H1 (cell line): ENCODE measurements at regions not wholly inside any gene's neighbourhood (a gene's known extent, or its start where the extent isn't known, plus 50 kb on each side); places are given as distances from the start of the nearest gene placed in this dataset.

Experiments
- CTCF ChIA-PET: fragments of 300-600 bp; sonication (Branson Sonifier 250); formaldehyde crosslinking; loops from one replicate; lab custom pipeline; 2021; ENCODE audit not compliant: partially characterized antibody; lab: Charles Lee
- POLR2A ChIA-PET: fragments of 300-600 bp; sonication (Branson Sonifier 250); formaldehyde crosslinking; loops from one replicate; lab custom pipeline; 2021; ENCODE audit warnings: inconsistent platforms; ENCODE audit not compliant: partially characterized antibody; lab: Charles Lee
- DNase-seq, 2 experiments: peaks; one replicate each; pipeline versions ENCODE4 v3.0.0 to v3.0.0-alpha.2; 2010 to 2022; ENCODE audit warnings: low spot score in 2 of 2, low read depth in 1 of 2, mixed read lengths in 1 of 2
- FAIRE-seq: peaks from 2 replicates; lab custom pipeline; 2011; peaks lifted over from hg19 to GRCh38; lab: Jason Lieb, UNC
- H2AFZ ChIP-seq: 2 replicates; pipeline ENCODE4 v1.8.1; 2012; ENCODE audit warnings: low read length, inconsistent platforms
- H2AK5ac ChIP-seq: 2 replicates; pipeline ENCODE4 v1.6.1; 2013; ENCODE audit warnings: low read depth, low read length
- H2BK120ac ChIP-seq: replicated peaks from 2 replicates; pipeline ENCODE3; 2013; ENCODE audit warnings: low read depth, low read length, inconsistent platforms
- H2BK12ac ChIP-seq: 2 replicates; pipeline ENCODE4 v1.6.1; 2013; ENCODE audit warnings: low read depth, low read length
- H2BK15ac ChIP-seq: 2 replicates; pipeline ENCODE4 v1.6.1; 2013; ENCODE audit warnings: low read length
- H2BK20ac ChIP-seq: 2 replicates; pipeline ENCODE4 v1.6.1; 2013; ENCODE audit warnings: low read length
- H2BK5ac ChIP-seq: 2 replicates; pipeline ENCODE4 v1.6.1; 2013; ENCODE audit warnings: low read depth, low read length
- H3K14ac ChIP-seq: 2 replicates; pipeline ENCODE4 v1.6.1; 2013; ENCODE audit warnings: inconsistent platforms; ENCODE audit not compliant: insufficient read length
- H3K18ac ChIP-seq: 2 replicates; pipeline ENCODE4 v1.6.1; 2013; ENCODE audit warnings: low read length; ENCODE audit errors: extremely low read depth
- H3K23ac ChIP-seq: 2 replicates; pipeline ENCODE4 v1.6.1; 2013; ENCODE audit warnings: inconsistent platforms; ENCODE audit not compliant: insufficient read length
- H3K23me2 ChIP-seq: 2 replicates; pipeline ENCODE4 v1.6.1; 2013; ENCODE audit warnings: low read depth, low read length
- H3K27ac ChIP-seq: 2 replicates; pipeline ENCODE4 v1.6.1; 2011; ENCODE audit warnings: low read depth, low read length, inconsistent platforms
- H3K27me3 ChIP-seq, 4 experiments: replicated peaks in 1 of 4; 1 replicate in 1 of 4; 2 replicates in 3 of 4; pipeline versions ENCODE4 v1.6.1 to v1.8.1; 2011 to 2013; ENCODE audit warnings: low read length in 3 of 4, mild to moderate bottlenecking in 3 of 4, inconsistent platforms in 2 of 4, mixed read lengths in 2 of 4, moderate library complexity in 1 of 4; ENCODE audit not compliant: control insufficient read depth in 3 of 4, insufficient read depth in 3 of 4; ENCODE audit errors: extremely low read depth in 1 of 4
- H3K36me3 ChIP-seq, 4 experiments: 2 replicates each; pipeline versions ENCODE4 v1.6.1 to v1.8.1; 2011 to 2013; ENCODE audit warnings: mild to moderate bottlenecking in 4 of 4, low read length in 3 of 4, moderate library complexity in 2 of 4, control low read depth in 1 of 4, inconsistent platforms in 1 of 4; ENCODE audit not compliant: insufficient read depth in 4 of 4, control insufficient read depth in 2 of 4
- H3K4ac ChIP-seq: replicated peaks from 2 replicates; pipeline ENCODE3; 2013; ENCODE audit warnings: low read length, low read depth, mixed read lengths, inconsistent platforms; ENCODE audit not compliant: insufficient read length
- H3K4me1 ChIP-seq, 4 experiments: replicated peaks in 1 of 4; 1 replicate in 1 of 4; 2 replicates in 3 of 4; pipeline versions ENCODE4 v1.6.1 to v1.8.1; 2011 to 2013; ENCODE audit warnings: low read length in 3 of 4, inconsistent platforms in 2 of 4, mixed read lengths in 1 of 4; ENCODE audit not compliant: insufficient read depth in 4 of 4, control insufficient read depth in 3 of 4
- H3K4me2 ChIP-seq, 2 experiments: 2 replicates each; pipeline versions ENCODE4 v1.6.1 to v1.8.1; 2011 to 2013; ENCODE audit warnings: low read depth in 2 of 2, low read length in 2 of 2, control low read depth in 1 of 2, inconsistent platforms in 1 of 2, mild to moderate bottlenecking in 1 of 2; ENCODE audit not compliant: insufficient read depth in 1 of 2
- H3K4me3 ChIP-seq, 4 experiments: fragments of 200-600, 300-600 bp in 1 of 4; sonication (generic), shearing (Covaris generic), sonication (Bioruptor Twin) in 1 of 4; 2 replicates each; pipeline versions ENCODE4 v1.5.1 to v1.8.1; 2011 to 2016; ENCODE audit warnings: low read length in 4 of 4, low read depth in 3 of 4, control low read depth in 2 of 4, inconsistent platforms in 2 of 4, mild to moderate bottlenecking in 2 of 4, mixed read lengths in 1 of 4, moderate library complexity in 1 of 4; ENCODE audit not compliant: insufficient read depth in 2 of 4; ENCODE audit errors: extremely low read depth in 1 of 4
- H3K56ac ChIP-seq: replicated peaks from 2 replicates; pipeline ENCODE3; 2013; ENCODE audit warnings: low read depth, mild to moderate bottlenecking, mixed read lengths, low read length, inconsistent platforms; ENCODE audit not compliant: insufficient read length
- H3K79me1 ChIP-seq: 2 replicates; pipeline ENCODE4 v1.6.1; 2013; ENCODE audit warnings: low read depth, low read length, control low read depth
- H3K79me2 ChIP-seq, 2 experiments: 2 replicates each; pipeline versions ENCODE4 v1.6.1 to v1.8.1; 2012 to 2013; ENCODE audit warnings: low read length in 2 of 2, mild to moderate bottlenecking in 2 of 2, inconsistent platforms in 1 of 2; ENCODE audit not compliant: insufficient read depth in 2 of 2, control insufficient read depth in 1 of 2
- H3K9ac ChIP-seq, 4 experiments: replicated peaks in 1 of 4; 1 replicate in 1 of 4; 2 replicates in 3 of 4; pipeline versions ENCODE4 v1.6.1 to v1.8.1; 2011 to 2013; ENCODE audit warnings: low read depth in 3 of 4, low read length in 3 of 4, control low read depth in 2 of 4, mild to moderate bottlenecking in 2 of 4, moderate library complexity in 2 of 4, inconsistent platforms in 1 of 4; ENCODE audit errors: extremely low read depth in 1 of 4
- H3K9me3 ChIP-seq, 2 experiments: 2 replicates each; pipeline versions ENCODE4 v1.6.1 to v1.8.1; 2012 to 2013; ENCODE audit warnings: mild to moderate bottlenecking in 2 of 2, moderate library complexity in 2 of 2, control low read depth in 1 of 2, inconsistent platforms in 1 of 2, low read depth in 1 of 2, low read length in 1 of 2, mixed read lengths in 1 of 2; ENCODE audit not compliant: insufficient read depth in 2 of 2
- H4K20me1 ChIP-seq, 2 experiments: replicated peaks in 1 of 2; 2 replicates each; pipeline versions ENCODE3 to v1.8.1; 2011 to 2013; ENCODE audit warnings: inconsistent platforms in 2 of 2, low read length in 2 of 2, mild to moderate bottlenecking in 1 of 2; ENCODE audit not compliant: insufficient read depth in 2 of 2, control insufficient read depth in 1 of 2
- H4K5ac ChIP-seq: 2 replicates; pipeline ENCODE4 v1.6.1; 2013; ENCODE audit warnings: low read length, low read depth, mixed read lengths, inconsistent platforms; ENCODE audit not compliant: insufficient read length
- H4K8ac ChIP-seq: 2 replicates; pipeline ENCODE4 v1.8.0; 2013; ENCODE audit warnings: mild to moderate bottlenecking, moderate library complexity, low read length, inconsistent platforms; ENCODE audit not compliant: insufficient read depth; ENCODE audit errors: extremely low read depth
- H4K91ac ChIP-seq: replicated peaks from 2 replicates; pipeline ENCODE3; 2013; ENCODE audit warnings: low read length, mixed read lengths, inconsistent platforms; ENCODE audit not compliant: insufficient read length
- CEBPB ChIP-seq: IDR thresholded peaks from 2 replicates; pipeline ENCODE4 v1.6.1; 2012; ENCODE audit warnings: low read depth, low read length
- CTCF ChIP-seq, 3 experiments: IDR thresholded peaks; 1 replicate in 2 of 3; 2 replicates in 1 of 3; pipeline versions ENCODE4 v1.5.1 to v1.6.1; 2011; ENCODE audit warnings: low read length in 3 of 3, mild to moderate bottlenecking in 3 of 3, inconsistent platforms in 2 of 3, low read depth in 1 of 3, moderate library complexity in 1 of 3; ENCODE audit not compliant: insufficient read depth in 1 of 3; ENCODE audit errors: control extremely low read depth in 1 of 3
- EGR1 ChIP-seq: IDR thresholded peaks from 2 replicates; pipeline ENCODE4 v1.6.1; 2011; ENCODE audit warnings: low read depth, low read length, borderline replicate concordance
- POU5F1 ChIP-seq: IDR thresholded peaks from 2 replicates; pipeline ENCODE4 v1.6.1; 2011; ENCODE audit warnings: low read depth, mild to moderate bottlenecking, low read length, moderate library complexity
- RXRA ChIP-seq: IDR thresholded peaks from 2 replicates; pipeline ENCODE4 v1.6.1; 2011; ENCODE audit warnings: low read depth, mild to moderate bottlenecking, low read length, moderate library complexity; ENCODE audit not compliant: insufficient read depth
- TAF7 ChIP-seq: optimal IDR thresholded peaks from 2 replicates; pipeline ENCODE3; 2011; ENCODE audit warnings: low read depth, mild to moderate bottlenecking, inconsistent platforms, low read length, moderate library complexity, borderline replicate concordance
- TCF12 ChIP-seq: IDR thresholded peaks from 2 replicates; pipeline ENCODE4 v1.6.1; 2011; ENCODE audit warnings: low read depth, mild to moderate bottlenecking, low read length
- YY1 ChIP-seq: IDR thresholded peaks from 2 replicates; pipeline ENCODE4 v1.6.1; 2011; ENCODE audit warnings: low read depth, mild to moderate bottlenecking, low read length
- WGBS, 2 experiments: shearing (Covaris generic) in 1 of 2; methylation state at CpG; one replicate each; pipeline versions ENCODE4 v1.1.6 to v1.1.7; 2013 to 2015; ENCODE audit warnings: low lambda C conversion rate in 2 of 2, mixed read lengths in 2 of 2, inconsistent platforms in 1 of 2, low coverage in 1 of 2, missing lambda C conversion rate in 1 of 2; ENCODE audit not compliant: insufficient replicate concordance in 2 of 2, insufficient coverage in 1 of 2, insufficient read length in 1 of 2; ENCODE audit errors: extremely low coverage in 1 of 2, missing lambda C conversion rate in 1 of 2; 5-methylcytosine and 5-hydroxymethylcytosine counted together

- no peaks in the 10 kb centered on the region for H3K4me1 ChIP-seq
- H3K36me3 ChIP-seq = no peaks in the 10 kb centered on the region
- 0 out of 4 replicates have a peak, but pooled peaks cover 0 to 3% of the 10 kb centered on the region in 2 experiments for H3K9me3 ChIP-seq
- no peaks in the 10 kb centered on the region for H3K23me2 ChIP-seq
- no peak overlapping the region for H2BK15ac ChIP-seq
- no peak overlapping the region for H2BK12ac ChIP-seq
- FAIRE-seq = no peak
- TF ChIP-seq RXRA (no peak), CTCF (IDR thresholded peaks at IDR 0.05; ENCODE audit: control extremely low read depth in 1 of 3, insufficient read depth in 1 of 3, low read depth in 1 of 3, low read length in 3 of 3) (no peak), EGR1 (no peak), YY1 (no peak), TAF7 (no peak), TCF12 (no peak), CEBPB (no peak), POU5F1 (no peak)
- TF ChIP-seq, all 59 proteins: peak for 0
- Histone ChIP-seq H2BK120ac (no peak overlapping the region), H3K56ac (no peak overlapping the region), H3K27ac (no peak overlapping the region), H2AFZ (no peak overlapping the region), H3K4me3 (no peak overlapping the region), H2BK20ac (no peak overlapping the region), H3K9ac (no peak overlapping the region), H3K23ac (no peak overlapping the region), H3K4ac (no peak overlapping the region), H2AK5ac (no peak overlapping the region), H4K91ac (no peak overlapping the region), H4K8ac (no peak overlapping the region), H3K18ac (no peak overlapping the region), H3K79me1 (no peaks in the 10 kb centered on the region), H3K79me2 (no peaks in the 10 kb centered on the region), H4K5ac (no peak overlapping the region), H3K4me2 (no peak overlapping the region), H4K20me1 (no peaks in the 10 kb centered on the region), H3K14ac (no peak overlapping the region), H2BK5ac (no peak overlapping the region), H3K27me3 (peaks cover 0 to 2% (median 0%) of the 10 kb centered on the region in 4 experiments; a peak in 1 of 7 replicates)
- ChIA-PET CTCF (interaction anchor here (1.1 to 3.4 kb wide), 2 partner anchors 46 to 79 kb away, joined by 3 to 10 read pairs; no protein-coding TSS in a partner anchor), POLR2A (no interaction called here)
- WGBS, 2 experiments = 92% methylated on average over 4 of the region's 4 CpGs; no CpG with 5 or more reads in 1 of the 2 experiments
- no peak for DNase-seq
Measured at GRCh38 chr4:128424527-128425497, 137.2 kb upstream of the PGRMC2 start.
